A673 (cell line): ENCODE measurements at regions not wholly inside any gene's neighbourhood (a gene's known extent, or its start where the extent isn't known, plus 50 kb on each side); places are given as distances from the start of the nearest gene placed in this dataset.

ENCODE experiments used
- BruUV-seq: library from RNA; stranded (reverse); fragments of 400-500 nt; replicated peaks from 2 replicates; lab custom pipeline; 2021; lab: Mats Ljungman, UMichigan
- CTCF ChIA-PET: fragments of 300-600 bp; sonication (Branson Sonifier 250); formaldehyde crosslinking; loops from one replicate; lab custom pipeline; 2022; ENCODE audit warnings: antibody characterized with exemption; lab: Charles Lee
- POLR2A ChIA-PET: fragments of 300-600 bp; sonication (Branson Sonifier 250); formaldehyde crosslinking; loops from one replicate; lab custom pipeline; 2022; ENCODE audit warnings: antibody characterized with exemption; ENCODE audit not compliant: low non-redundant PET; lab: Charles Lee
- DNase-seq: peaks from one replicate; pipeline ENCODE4 v3.0.0-alpha.2; 2015; ENCODE audit warnings: low spot score
- H3K27ac ChIP-seq: fragments of 200-600 bp; sonication (generic); 2 replicates; pipeline ENCODE4 v1.5.1; 2016; ENCODE audit warnings: mixed run types, low read depth, mild to moderate bottlenecking, mixed read lengths, antibody characterized with exemption, low read length; ENCODE audit not compliant: poor library complexity, severe bottlenecking
- H3K27me3 ChIP-seq: fragments of 200-600 bp; sonication (generic); replicated peaks from 2 replicates; pipeline ENCODE4 v1.6.1; 2017; ENCODE audit warnings: mixed run types, low read depth, mild to moderate bottlenecking, mixed read lengths, antibody characterized with exemption, low read length; ENCODE audit not compliant: insufficient read depth, poor library complexity
- H3K36me3 ChIP-seq: fragments of 200-600 bp; sonication (generic); 2 replicates; pipeline ENCODE4 v1.6.1; 2016; ENCODE audit warnings: mixed run types, mild to moderate bottlenecking, mixed read lengths, antibody characterized with exemption, low read length; ENCODE audit not compliant: insufficient read depth, poor library complexity, severe bottlenecking
- H3K4me1 ChIP-seq: fragments of 200-600 bp; sonication (generic); 2 replicates; pipeline ENCODE4 v1.6.1; 2017; ENCODE audit warnings: mixed run types, mild to moderate bottlenecking, mixed read lengths, antibody characterized with exemption, low read length; ENCODE audit not compliant: insufficient read depth, poor library complexity, severe bottlenecking
- H3K4me3 ChIP-seq: fragments of 200-600 bp; sonication (generic); 2 replicates; pipeline ENCODE4 v1.5.1; 2016; ENCODE audit warnings: low read depth, mixed run types, mild to moderate bottlenecking, mixed read lengths, low read length; ENCODE audit not compliant: poor library complexity, severe bottlenecking
- H3K9me3 ChIP-seq: fragments of 200-600 bp; sonication (generic); 2 replicates; pipeline ENCODE4 v1.6.1; 2016; ENCODE audit warnings: mixed run types, low read depth, mild to moderate bottlenecking, mixed read lengths, antibody characterized with exemption, low read length; ENCODE audit not compliant: poor library complexity, severe bottlenecking
- CTCF ChIP-seq: fragments of 300-800, 200-600 bp; sonication (generic); conservative IDR thresholded peaks from 2 replicates; pipeline ENCODE4 v1.5.1; 2017; ENCODE audit warnings: low read depth, mild to moderate bottlenecking, antibody characterized with exemption, low read length, moderate library complexity, mixed read lengths
- EZH2 ChIP-seq: fragments of 200-600 bp; sonication (generic); IDR thresholded peaks from 2 replicates; pipeline ENCODE4 v1.6.1; 2017; ENCODE audit warnings: borderline replicate concordance, low read depth, mild to moderate bottlenecking, mixed read lengths, antibody characterized with exemption, low read length; ENCODE audit not compliant: poor library complexity, severe bottlenecking
- intact Hi-C: fragments of 100-400 bp; cut with micrococcal nuclease; formaldehyde crosslinking; loops from one replicate; pipeline ENCODE4 v1.10.0; 2022; ENCODE audit not compliant: unreplicated experiment

GRCh38 chr15:98144388-98144787 is 183.9 kb downstream of the ARRDC4 start:
- Histone ChIP-seq H3K4me3 (no peak overlapping the region), H3K27ac (no peak overlapping the region), H3K27me3 (peaks cover 18% of the 10 kb centered on the region), H3K4me1 (no peaks in the 10 kb centered on the region), H3K36me3 (no peaks in the 10 kb centered on the region), H3K9me3 (no peaks in the 10 kb centered on the region)
- ChIA-PET POLR2A (no interaction called here), CTCF (no interaction called here)
- intact Hi-C loops, result no loop called here
- DNase-seq, result no peak
- BruUV-seq, result no TSS peak
- TF ChIP-seq CTCF, result no peak
- no peak for TF ChIP-seq EZH2

- H3K36me3 ChIP-seq, result no peaks in the 10 kb centered on the region
- peaks cover 31% of the 10 kb centered on the region for H3K27me3 ChIP-seq
- H3K9me3 ChIP-seq, result no peaks in the 10 kb centered on the region
- no TSS peak for BruUV-seq
- H3K27ac ChIP-seq, result no peak overlapping the region
- CTCF ChIA-PET, result no interaction called here
- POLR2A ChIA-PET, result no interaction called here
- intact Hi-C loops, result no loop called here
- no peak overlapping the region for H3K4me3 ChIP-seq
- H3K4me1 ChIP-seq, result no peaks in the 10 kb centered on the region
- no peak for DNase-seq
- TF ChIP-seq EZH2 (no peak), CTCF (no peak)
These were observed 185.7 kb downstream of the ARRDC4 start for GRCh38 chr15:98146031-98146820.

- Histone ChIP-seq H3K27me3 (peaks cover 31% of the 10 kb centered on the region), H3K27ac (no peak overlapping the region), H3K4me1 (no peaks in the 10 kb centered on the region), H3K4me3 (no peak overlapping the region), H3K36me3 (no peaks in the 10 kb centered on the region), H3K9me3 (no peaks in the 10 kb centered on the region)
- DNase-seq, result no peak
- BruUV-seq, result no TSS peak
- POLR2A ChIA-PET, result no interaction called here
- intact Hi-C loops, result no loop called here
- CTCF ChIA-PET, result no interaction called here
- no peak for TF ChIP-seq CTCF
- no peak for TF ChIP-seq EZH2
These were observed 186.9 kb downstream of the ARRDC4 start for GRCh38 chr15:98147415-98147814.
